GM21447 (cell line): ENCODE measurements at regions not wholly inside any gene's neighbourhood (a gene's known extent, or its start where the extent isn't known, plus 50 kb on each side); places are given as distances from the start of the nearest gene placed in this dataset.

ENCODE experiments used
- ATAC-seq: cut with Tn5 transposase; IDR thresholded peaks from one replicate; pipeline ENCODE4 v1.9.1; 2021; ENCODE audit not compliant: unreplicated experiment

GRCh38 chr11:116481126-116481675, 291.6 kb downstream of the BUD13 start:
- no peak for ATAC-seq

- no peak for ATAC-seq
These were observed 293.8 kb downstream of the BUD13 start for GRCh38 chr11:116478669-116479668.

GRCh38 chr11:116478205-116478604, 294.6 kb downstream of the BUD13 start:
- ATAC-seq = no peak

GRCh38 chr11:116473790-116474346, 298.9 kb downstream of the BUD13 start:
- ATAC-seq = no peak

- ATAC-seq = no peak
These were observed 299.5 kb downstream of the BUD13 start for GRCh38 chr11:116473206-116473769.

- no peak for ATAC-seq
These were observed 300.1 kb downstream of the BUD13 start for GRCh38 chr11:116472651-116473050.

GRCh38 chr11:116471608-116472256, 301.1 kb downstream of the BUD13 start:
- no peak for ATAC-seq

GRCh38 chr11:116468699-116469098, 304.1 kb downstream of the BUD13 start:
- no peak for ATAC-seq

- ATAC-seq = no peak
These were observed 305.0 kb downstream of the BUD13 start for GRCh38 chr11:116467823-116468222.

- no peak for ATAC-seq
These were observed 306.0 kb downstream of the BUD13 start for GRCh38 chr11:116466801-116467200.

- no peak for ATAC-seq
These were observed 306.6 kb downstream of the BUD13 start for GRCh38 chr11:116466191-116466590.

GRCh38 chr11:116465056-116465455, 307.7 kb downstream of the BUD13 start:
- no peak for ATAC-seq

- no peak for ATAC-seq
These were observed 311.0 kb downstream of the BUD13 start for GRCh38 chr11:116461789-116462188.

- no peak for ATAC-seq
These were observed 312.4 kb downstream of the BUD13 start for GRCh38 chr11:116460156-116460920.

GRCh38 chr11:116459185-116460045, 313.4 kb downstream of the BUD13 start:
- ATAC-seq = no peak

- ATAC-seq = no peak
These were observed 314.2 kb downstream of the BUD13 start for GRCh38 chr11:116458546-116458945.

- ATAC-seq = no peak
These were observed 315.3 kb downstream of the BUD13 start for GRCh38 chr11:116457336-116458007.

- no peak for ATAC-seq
These were observed 317.8 kb downstream of the BUD13 start for GRCh38 chr11:116454951-116455350.
